Upper lobe of left lung (tissue), 4 donors: ENCODE measurements at regions not wholly inside any gene's neighbourhood (a gene's known extent, or its start where the extent isn't known, plus 50 kb on each side); places are given as distances from the start of the nearest gene placed in this dataset.
"Not testable (repeated sequence)": the region's sequence is repeated elsewhere in the genome, so short reads cannot be mapped to it uniquely, and the experiment has no call there.

Source experiments
- CTCF ChIP-seq, 6 experiments: fragments of 450-650 bp in 4 of 6; fragments of 200-600 bp in 2 of 6; sonication (generic) in 2 of 6; IDR thresholded peaks; one replicate each; pipeline ENCODE4 v1.5.1; 2016 to 2019; ENCODE audit warnings: antibody characterized with exemption in 6 of 6
- EP300 ChIP-seq, 4 donors: sonication (generic); formaldehyde crosslinking; IDR thresholded peaks; one replicate each; pipeline ENCODE4 v1.5.1; 2017; ENCODE audit warnings: antibody characterized with exemption in 4 of 4, control low read depth in 2 of 4
- POLR2AphosphoS5 ChIP-seq, 2 donors: sonication (generic); formaldehyde crosslinking; IDR thresholded peaks; one replicate each; pipeline ENCODE4 v1.5.1; 2017; ENCODE audit warnings: antibody characterized with exemption in 2 of 2

GRCh38 chr12:30544704-30545103 lies 151.0 kb downstream of the IPO8 start:
- TF ChIP-seq CTCF, POLR2AphosphoS5, EP300 (IDR thresholded peaks at IDR 0.05): not testable (repeated sequence)
